DMS153 (cell line): ENCODE measurements at regions not wholly inside any gene's neighbourhood (a gene's known extent, or its start where the extent isn't known, plus 50 kb on each side); places are given as distances from the start of the nearest gene placed in this dataset.
"Not testable (repeated sequence)": the region's sequence is repeated elsewhere in the genome, so short reads cannot be mapped to it uniquely, and the experiment has no call there.

Experiments used
- DNase-seq: peaks from one replicate; lab custom pipeline; 2025; lab: John Stamatoyannopoulos, UW

- no peak for DNase-seq
Measured at GRCh38 chr6:14366315-14366714, 248.7 kb downstream of the CD83 start.

DNA sequence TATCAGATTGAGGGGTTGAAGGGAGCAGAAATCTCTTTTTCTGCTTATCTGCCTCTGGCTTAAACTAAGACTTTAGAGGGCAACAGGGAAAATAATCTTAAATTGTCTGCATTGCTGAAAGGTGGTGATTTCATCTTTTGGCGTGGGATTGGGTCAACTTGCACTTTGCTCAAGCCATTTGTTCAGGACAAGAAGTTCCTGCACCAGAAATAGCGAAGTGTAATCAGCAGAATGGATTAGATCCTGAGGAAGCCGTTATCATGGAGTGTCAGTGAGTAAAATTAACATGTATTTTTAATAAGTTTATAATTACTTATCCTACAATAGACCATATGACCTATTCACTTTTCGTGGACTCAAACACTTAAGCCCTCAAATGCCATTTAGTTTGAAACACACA, 249.3 kb downstream of the CD83 start:
- no peak for DNase-seq

DNA sequence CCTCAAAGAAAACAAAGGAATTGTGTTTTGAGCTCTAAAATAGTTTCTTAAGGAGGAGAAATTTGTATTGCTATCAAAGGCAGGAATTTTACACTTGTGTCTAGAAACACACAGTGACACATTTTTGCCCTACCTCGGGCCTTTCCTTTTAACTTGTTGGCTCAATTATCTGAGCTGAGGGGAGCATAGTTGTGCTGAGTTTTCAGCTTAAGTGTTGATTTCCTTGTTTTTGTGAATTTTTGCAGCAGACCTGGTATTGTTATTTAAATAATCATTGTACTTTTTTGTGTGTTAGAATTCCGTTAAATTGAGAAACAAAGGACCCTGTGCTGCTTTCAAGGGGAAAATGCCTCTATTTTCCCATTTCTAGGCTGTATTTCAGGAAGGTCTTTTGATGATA, 249.7 kb downstream of the CD83 start:
- no peak for DNase-seq

GRCh38 chr6:14369717-14370116, 252.1 kb downstream of the CD83 start:
- no peak for DNase-seq

DNA sequence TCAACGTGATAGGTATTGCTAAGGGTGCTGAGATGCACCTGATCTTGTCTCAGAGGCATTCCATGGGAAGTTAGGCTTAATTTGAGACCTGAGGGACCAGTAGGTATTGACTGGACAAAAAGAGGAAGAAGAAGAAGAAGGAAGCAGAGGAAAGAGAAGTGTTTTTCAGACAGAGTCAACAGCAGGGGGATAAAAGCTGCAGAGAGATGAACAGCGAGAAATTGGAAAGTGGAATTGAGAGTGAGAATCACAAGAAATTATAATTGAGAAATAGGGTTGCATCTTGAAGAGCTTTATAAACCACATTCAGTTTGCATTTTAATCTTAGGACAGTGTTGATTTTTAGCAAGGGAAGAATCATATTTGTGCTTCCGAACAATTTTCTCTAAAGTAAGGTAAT, 254.0 kb downstream of the CD83 start:
- no peak for DNase-seq

GRCh38 chr6:14372734-14373489, 255.3 kb downstream of the CD83 start:
- DNase-seq = no peak

DNA sequence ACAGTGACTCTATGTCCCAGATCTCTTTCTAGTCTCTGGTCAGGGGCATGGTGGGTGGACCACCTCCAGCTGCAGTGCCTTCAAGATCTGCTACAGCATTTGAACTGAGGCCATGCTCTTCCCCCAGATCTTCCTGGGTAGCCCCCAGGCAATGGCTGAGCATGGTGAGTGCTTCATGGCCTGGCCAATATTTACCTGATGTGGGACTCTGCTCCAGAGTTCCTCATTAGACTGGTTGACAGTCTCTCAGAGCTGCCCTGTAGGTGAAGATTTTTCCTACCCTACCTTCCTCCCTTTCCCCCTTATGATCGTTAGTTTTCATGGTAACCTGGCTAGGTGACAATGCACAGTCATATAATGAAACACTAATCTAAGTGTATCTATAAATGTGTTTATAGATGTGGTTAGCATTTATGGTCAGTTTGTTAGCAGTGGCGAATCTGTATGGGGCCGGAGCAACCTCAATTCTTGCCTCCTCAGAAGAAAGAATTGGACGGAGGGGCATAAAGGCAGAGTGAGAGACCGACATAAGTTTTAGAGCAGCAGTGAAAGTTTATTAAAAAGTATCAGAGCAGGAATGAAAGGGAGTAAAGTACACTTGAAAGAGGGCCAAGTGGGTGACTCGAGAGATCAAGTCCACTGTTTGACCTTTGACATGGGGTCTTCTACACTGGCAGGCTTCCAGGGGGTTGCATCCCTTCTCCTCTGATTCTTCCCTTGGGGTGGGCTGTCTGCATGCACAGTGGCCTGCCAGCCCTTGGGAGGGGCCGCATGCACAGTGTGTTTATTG, 256.3 kb downstream of the CD83 start:
- no peak for DNase-seq

DNA sequence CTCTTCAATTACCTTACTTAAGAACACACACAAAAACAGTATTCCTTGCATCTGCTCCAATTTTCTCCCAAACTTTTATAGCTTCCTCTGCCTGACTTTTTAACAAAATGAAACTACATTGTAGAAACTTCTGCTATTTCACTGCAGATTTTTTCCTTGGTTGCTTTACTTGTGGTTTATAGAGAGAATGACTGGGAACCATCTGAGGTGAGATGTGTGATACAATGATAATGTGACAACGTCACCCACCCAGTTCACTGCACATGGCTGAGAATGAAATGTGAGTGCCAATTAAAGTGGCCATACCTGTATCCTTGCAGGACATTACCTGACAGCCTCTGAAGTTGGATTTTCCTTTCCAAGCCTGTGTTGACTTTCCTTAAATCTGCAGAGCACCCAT, 258.4 kb downstream of the CD83 start:
- DNase-seq = no peak

- no peak for DNase-seq
Measured at GRCh38 chr6:14379568-14379967, 262.0 kb downstream of the CD83 start.

GRCh38 chr6:14380086-14380820, 262.7 kb downstream of the CD83 start:
- no peak for DNase-seq

DNA sequence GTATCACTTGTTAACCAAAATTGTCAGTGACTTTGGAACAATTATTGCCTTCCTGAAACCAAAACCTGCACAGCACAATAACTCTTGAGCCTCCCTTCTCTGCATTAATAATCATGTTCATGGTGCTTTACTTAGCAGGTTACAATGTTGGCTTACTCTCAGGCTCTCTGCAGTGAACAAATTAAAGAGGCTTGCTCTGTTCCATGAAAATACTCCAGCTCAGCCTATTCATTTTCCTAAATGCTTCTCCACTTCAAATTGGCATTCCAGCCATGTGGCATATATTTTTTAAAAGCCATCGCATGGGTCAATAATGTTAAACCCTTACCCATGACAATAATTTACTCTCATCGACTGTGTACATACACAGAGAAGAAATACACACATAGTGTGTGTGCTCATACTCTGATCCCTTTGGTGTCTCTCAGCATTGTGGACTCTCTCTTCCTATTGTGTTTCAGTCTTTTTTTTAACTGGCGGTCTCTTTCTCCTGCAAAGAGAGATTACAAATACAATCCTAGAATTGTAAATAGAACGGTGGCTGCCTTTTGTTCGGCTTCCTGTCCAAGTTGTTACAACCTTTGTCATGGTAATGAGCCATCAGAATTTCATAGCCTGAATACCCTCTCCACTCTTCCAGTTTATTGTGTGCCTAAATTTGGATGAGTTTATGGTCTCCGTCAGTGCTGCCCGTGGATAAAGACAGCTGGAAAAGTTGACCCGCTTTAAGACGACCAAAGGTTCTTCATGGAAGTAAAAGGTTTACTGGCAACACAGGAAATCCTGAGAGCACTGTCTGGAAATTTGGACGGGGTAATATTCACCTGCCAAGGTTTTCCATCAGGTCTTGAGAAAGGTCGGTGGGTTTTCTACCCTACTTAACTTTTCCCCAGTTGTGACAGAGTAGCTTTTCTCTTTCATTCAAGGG, 263.6 kb downstream of the CD83 start:
- peak; percentile 89 for DNase-seq

GRCh38 chr6:14381829-14382677, 264.5 kb downstream of the CD83 start:
- DNase-seq = no peak

GRCh38 chr6:14382678-14383236, 265.2 kb downstream of the CD83 start:
- no peak for DNase-seq

DNA sequence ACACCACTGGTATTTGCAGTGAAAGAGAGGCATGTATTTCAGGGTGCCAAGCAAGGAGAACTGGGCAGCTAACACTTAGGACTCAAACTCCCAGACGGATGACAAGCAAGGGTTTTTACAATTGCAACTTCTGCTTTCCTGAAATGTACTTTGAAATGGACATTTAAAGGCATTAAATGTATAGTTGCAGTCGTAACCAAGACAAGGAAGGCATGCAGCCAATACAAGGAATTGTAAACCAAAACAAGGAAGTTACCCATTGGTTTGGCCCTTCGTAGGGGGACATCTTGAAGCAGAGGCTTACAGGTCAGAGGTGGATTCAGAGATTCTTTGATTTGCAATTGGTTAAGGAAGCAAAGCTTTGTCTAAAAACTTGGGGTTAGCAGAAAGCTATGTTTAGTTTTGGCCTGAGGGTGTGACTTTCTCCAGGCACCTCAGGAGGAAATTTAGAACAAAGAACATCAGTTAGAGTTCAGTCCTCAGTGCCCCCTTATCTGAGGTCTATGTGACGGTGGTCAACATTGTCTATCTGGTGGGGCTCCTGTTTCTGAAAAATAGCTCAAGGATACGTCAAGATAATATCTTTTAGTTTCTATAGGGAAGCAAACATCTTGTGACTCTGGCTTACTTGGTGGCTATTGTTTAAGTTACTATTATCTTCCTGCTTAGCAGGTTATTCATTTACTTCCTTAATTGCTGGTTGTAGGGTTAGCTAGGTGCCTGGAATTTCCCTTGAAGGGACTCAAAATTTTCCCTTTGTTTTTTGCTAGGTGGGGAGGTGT, 266.0 kb downstream of the CD83 start:
- DNase-seq = no peak

DNA sequence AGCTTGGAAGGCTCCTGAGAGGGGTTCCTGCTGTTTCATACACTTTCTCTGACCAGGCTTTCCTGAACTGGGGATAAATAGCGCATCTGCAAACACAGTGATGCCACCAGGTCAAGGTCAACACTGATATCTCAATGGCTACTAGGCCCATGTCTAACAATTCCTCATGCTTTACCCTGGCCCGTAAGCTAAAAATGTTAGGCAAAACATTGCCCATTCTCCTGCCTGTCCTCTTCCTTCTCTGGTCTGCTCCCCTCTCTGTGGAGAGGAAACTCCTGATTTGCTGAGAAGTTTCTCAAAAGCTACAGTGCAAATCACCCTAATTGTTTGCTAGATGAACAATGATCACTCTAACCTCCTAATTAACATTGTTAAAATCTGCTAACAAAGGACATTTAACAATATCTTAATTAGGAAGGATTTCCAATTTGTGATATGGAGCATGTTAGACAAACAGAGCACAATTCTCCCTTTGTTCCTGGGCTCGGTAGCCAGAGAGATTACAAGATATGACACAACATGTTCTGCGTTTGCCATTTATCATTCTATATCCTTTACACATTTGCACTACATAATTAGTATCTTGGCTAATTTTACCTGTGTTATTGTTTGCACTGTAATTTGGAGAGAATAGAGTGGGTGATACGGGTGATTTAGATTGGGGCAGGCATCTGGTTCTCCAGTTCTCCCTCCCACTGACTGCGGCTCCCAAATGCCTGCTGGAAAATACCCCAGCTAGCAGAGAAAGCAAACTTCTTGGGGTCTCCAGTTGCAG, 266.8 kb downstream of the CD83 start:
- DNase-seq = no peak

DNA sequence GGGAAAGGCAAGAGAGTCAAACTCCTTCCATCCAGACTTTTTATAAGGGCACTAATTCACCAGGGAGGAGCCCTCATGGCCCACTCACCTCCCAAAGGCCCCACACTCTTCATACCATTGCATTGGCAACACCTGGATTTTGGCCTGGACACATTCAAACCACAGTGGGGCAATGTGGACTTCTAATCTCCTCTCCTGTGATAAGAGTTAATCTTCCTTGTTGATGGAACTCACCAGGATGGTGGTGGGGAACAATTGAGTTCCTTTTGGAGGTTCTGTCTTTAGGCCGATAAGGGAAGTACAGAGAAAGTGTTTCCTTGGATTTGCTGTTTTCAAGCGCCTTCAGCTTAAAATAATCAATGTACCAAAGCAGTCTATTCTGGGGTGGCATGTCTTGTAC, 268.7 kb downstream of the CD83 start:
- no peak for DNase-seq

DNA sequence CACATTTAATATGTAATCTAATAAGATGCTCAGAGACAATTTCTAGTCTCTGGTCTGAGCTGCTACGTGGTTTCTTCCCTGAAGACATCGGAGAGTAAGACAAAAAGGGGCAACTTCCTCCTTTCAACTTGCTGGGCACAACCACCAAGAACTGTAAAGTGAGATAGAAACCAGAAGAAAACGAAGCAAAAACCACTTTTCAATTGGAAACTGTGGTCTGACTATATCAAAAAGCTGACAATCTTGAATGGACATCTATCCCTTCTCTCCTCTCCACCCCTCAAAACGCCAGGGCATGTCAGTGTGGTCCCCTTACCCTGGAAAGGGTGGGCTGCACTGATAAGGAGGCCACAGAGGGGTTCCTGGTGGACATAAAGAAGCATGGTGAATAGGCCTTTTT, 269.1 kb downstream of the CD83 start:
- DNase-seq = no peak

DNA sequence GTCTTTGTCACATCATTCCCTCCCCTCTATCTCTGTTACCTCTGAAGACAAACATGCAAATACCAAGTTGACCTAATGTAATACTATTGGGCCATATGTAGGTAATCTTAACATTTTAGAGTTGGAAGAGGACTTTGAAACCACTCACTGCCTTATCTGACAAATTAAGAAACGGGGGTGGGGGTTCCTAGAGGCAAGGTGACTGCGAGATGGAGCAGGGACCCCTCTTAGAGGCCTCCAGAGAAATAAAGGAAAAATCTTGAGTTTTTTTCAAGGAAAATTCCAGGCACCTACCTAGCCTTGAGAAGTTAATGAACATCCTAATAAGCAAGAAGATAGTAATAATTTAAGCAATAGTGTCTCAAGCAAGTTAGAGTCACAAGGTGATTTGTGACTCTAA, 270.8 kb downstream of the CD83 start:
- no peak for DNase-seq

DNA sequence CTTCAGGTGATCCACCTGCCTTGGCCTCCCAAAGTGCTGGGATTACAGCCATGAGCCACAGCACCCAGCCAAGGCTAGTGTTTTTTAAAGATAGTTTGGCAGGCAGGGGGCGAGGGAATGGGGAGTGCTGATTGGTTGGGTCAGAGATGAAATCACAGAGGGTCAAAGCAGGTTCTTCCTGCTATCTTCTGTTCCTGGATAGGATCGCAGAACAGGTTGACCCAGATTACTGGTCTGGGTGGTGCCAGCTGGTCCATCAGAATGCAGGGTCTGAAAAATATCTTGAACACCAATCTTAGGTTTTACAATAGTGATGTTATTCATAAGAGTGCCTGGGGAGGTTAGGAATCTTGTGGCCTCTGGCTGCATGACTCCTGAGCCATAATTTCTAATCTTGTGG, 272.2 kb downstream of the CD83 start:
- not testable (repeated sequence) for DNase-seq
